ENCODE measurements at regions not wholly inside any gene's neighbourhood (a gene's known extent, or its start where the extent isn't known, plus 50 kb on each side); places are given as distances from the start of the nearest gene placed in this dataset.
"Not testable (repeated sequence)": the region's sequence is repeated elsewhere in the genome, so short reads cannot be mapped to it uniquely, and the experiment has no call there.

DNA sequence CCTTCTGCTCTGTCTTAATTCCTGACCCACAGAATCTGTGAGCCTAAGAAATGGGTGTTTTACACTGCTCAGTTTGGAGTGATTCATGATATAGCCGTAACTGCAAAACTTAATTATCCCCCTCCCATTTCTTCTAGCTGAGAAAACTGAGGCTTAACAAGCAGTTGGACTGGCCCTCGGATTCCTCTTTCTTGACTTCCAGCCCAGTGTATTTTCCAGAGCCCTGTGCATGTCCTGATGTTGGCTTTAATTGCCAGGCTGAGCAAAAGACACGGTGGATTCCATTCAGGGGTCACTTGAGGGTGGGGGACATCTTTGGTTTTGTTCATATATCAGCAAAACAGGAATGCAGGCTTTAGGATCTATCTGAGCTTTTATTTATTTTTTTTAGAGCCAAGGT is 489.8 kb downstream of the TYW1 start:
- no peak for DNase-seq
- TF ChIP-seq POLR2AphosphoS5 (IDR thresholded peaks at IDR 0.05) = no peak
- no peak overlapping the region for H3K4me3 ChIP-seq
- WGBS, 2 donors = 56 to 63% methylated on average over 3 of the region's 3 CpGs
- no peaks in the 10 kb centered on the region for H3K27me3 ChIP-seq
- H3K36me3 ChIP-seq = no peaks in the 10 kb centered on the region
- H3K27ac ChIP-seq = no peak overlapping the region
- peaks cover 0 to 32% (median 15%) of the 10 kb centered on the region in 4 donors for H3K4me1 ChIP-seq
- peaks cover 0 to 2% (median 0%) of the 10 kb centered on the region in 4 donors for H3K9me3 ChIP-seq
- intact Hi-C loops (cut with DNase I) = loop anchor here (10.0 kb wide), 2 partner anchors 112 to 138 kb away; no protein-coding TSS in a partner anchor

DNA sequence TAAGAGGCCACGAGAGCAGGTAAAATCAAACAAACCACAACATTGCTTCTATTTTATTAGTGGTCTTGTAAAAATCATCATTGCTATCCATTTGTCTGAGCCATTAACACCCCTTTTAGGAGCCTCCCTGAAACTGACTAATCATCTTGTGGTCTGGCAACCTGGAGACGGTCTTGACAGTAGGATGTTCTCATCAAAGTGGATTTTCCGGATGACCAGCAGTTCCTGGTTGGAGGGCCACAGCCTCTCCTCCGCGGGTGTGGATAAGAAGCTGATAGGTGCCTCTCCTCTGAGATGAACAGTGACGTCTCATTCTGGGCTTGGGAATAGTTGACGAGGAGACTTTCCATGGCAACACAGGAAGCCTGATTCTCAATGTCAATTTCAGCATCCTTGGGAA is 490.7 kb downstream of the TYW1 start:
- 48 to 70% methylated on average over 7 of the region's 7 CpGs for WGBS, 2 donors
- peaks cover 0 to 32% (median 15%) of the 10 kb centered on the region in 4 donors for H3K4me1 ChIP-seq
- H3K4me3 ChIP-seq = no peak overlapping the region
- H3K9me3 ChIP-seq = peaks cover 0 to 6% (median 0%) of the 10 kb centered on the region in 4 donors
- intact Hi-C loops (cut with DNase I) = loop anchor here (10.0 kb wide), 2 partner anchors 113 to 137 kb away; no protein-coding TSS in a partner anchor
- no peak overlapping the region for H3K27ac ChIP-seq
- H3K36me3 ChIP-seq = no peaks in the 10 kb centered on the region
- TF ChIP-seq POLR2A (IDR thresholded peaks at IDR 0.05) (no peak), EP300 (IDR thresholded peaks at IDR 0.05) (no peak), POLR2AphosphoS5 (IDR thresholded peaks at IDR 0.05) (no peak)
- no peaks in the 10 kb centered on the region for H3K27me3 ChIP-seq
- DNase-seq = no peak

DNA sequence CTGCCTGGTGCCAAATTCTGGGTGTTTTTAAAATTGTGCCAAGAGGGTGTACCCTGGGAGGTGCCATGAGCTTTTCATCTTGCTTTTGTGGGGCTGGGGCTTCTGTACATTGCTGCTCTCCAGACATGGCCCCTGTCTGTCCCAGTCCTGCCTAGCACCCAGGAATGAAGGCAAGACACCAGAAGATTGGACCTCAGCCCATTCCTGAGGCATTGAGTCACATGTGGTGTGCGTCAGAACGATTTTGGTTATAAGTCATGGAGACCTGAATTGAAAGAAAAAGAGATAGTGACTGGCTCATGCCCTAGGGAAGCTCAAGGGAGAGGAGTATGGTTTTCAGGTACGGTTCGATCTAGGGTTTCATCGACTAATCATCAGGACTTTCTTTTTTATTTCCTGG is 493.2 kb downstream of the TYW1 start:
- H3K4me3 ChIP-seq = no peak overlapping the region
- no peaks in the 10 kb centered on the region for H3K27me3 ChIP-seq
- intact Hi-C loops (cut with DNase I) = loop anchor here (10.0 kb wide), 2 partner anchors 115 to 135 kb away; no protein-coding TSS in a partner anchor
- no peaks in the 10 kb centered on the region for H3K36me3 ChIP-seq
- H3K4me1 ChIP-seq = peaks cover 0 to 22% (median 7%) of the 10 kb centered on the region in 4 donors
- peaks cover 0 to 6% (median 0%) of the 10 kb centered on the region in 4 donors for H3K9me3 ChIP-seq
- DNase-seq = no peak
- WGBS, 2 donors = 93 to 94% methylated on average over 5 of the region's 5 CpGs
- no peak overlapping the region for H3K27ac ChIP-seq
- TF ChIP-seq POLR2A (IDR thresholded peaks at IDR 0.05) (no peak), POLR2AphosphoS5 (IDR thresholded peaks at IDR 0.05) (no peak)
- TF ChIP-seq, protein P1, sequence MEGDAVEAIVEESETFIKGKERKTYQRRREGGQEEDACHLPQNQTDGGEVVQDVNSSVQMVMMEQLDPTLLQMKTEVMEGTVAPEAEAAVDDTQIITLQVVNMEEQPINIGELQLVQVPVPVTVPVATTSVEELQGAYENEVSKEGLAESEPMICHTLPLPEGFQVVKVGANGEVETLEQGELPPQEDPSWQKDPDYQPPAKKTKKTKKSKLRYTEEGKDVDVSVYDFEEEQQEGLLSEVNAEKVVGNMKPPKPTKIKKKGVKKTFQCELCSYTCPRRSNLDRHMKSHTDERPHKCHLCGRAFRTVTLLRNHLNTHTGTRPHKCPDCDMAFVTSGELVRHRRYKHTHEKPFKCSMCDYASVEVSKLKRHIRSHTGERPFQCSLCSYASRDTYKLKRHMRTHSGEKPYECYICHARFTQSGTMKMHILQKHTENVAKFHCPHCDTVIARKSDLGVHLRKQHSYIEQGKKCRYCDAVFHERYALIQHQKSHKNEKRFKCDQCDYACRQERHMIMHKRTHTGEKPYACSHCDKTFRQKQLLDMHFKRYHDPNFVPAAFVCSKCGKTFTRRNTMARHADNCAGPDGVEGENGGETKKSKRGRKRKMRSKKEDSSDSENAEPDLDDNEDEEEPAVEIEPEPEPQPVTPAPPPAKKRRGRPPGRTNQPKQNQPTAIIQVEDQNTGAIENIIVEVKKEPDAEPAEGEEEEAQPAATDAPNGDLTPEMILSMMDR (IDR thresholded peaks at IDR 0.05) = no peak

DNA sequence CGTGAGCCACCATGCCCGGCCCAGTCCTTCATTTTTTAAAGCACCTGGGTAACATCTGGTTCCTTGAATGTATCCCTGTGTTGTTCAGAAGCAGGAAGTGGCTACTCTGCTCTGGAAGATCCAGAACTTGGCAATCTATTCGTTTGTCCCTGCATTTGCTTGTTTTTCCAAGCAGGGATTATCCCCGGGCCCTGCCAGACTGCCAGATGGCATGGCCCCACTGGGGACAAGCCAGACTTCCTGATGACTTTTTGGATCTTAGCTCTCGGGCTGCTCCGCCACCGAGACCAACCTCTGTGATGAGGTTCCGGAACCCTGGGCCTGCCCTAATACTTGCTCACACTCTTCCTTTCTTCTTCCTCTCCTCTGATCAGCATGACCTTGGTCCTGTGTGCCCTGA is 496.7 kb downstream of the TYW1 start:
- peaks cover 0 to 19% (median 12%) of the 10 kb centered on the region in 4 donors for H3K4me1 ChIP-seq
- TF ChIP-seq POLR2AphosphoS5 (IDR thresholded peaks at IDR 0.05) = no peak
- TF ChIP-seq EP300 (IDR thresholded peaks at IDR 0.05) = no peak
- TF ChIP-seq POLR2A (IDR thresholded peaks at IDR 0.05) = no peak
- TF ChIP-seq, protein P1 (IDR thresholded peaks at IDR 0.05) = no peak
- H3K27me3 ChIP-seq = no peaks in the 10 kb centered on the region
- H3K4me3 ChIP-seq = no peak overlapping the region
- no peak overlapping the region for H3K27ac ChIP-seq
- H3K36me3 ChIP-seq = no peaks in the 10 kb centered on the region
- WGBS, 2 donors = 78% methylated on average over 8 of the region's 8 CpGs
- H3K9me3 ChIP-seq = peaks cover 0 to 6% (median 0%) of the 10 kb centered on the region in 4 donors
- intact Hi-C loops (cut with DNase I) = no loop called here
- no peak for DNase-seq

DNA sequence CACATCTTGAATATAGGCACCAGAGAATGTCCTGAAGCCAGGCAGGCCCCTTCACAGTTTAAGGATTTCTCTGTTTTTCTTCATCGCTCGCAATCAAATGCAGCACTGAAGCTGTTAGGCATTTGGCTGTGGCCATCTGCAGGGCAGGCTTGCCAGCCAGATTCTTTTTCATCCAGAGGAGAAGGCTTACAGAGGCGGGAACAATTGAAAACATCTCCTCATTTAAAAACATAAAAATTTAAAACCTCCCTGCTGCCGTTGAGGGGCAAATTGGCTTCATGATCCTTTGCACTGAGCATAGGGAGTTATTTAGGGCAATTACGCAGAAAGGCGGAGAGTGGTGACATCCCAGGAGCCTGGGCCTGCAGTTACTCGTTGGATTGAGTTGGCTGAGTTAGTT is 500.0 kb downstream of the TYW1 start:
- H3K27me3 ChIP-seq = no peaks in the 10 kb centered on the region
- WGBS, 2 donors = 67 to 74% methylated on average over 7 of the region's 7 CpGs
- H3K4me3 ChIP-seq = no peak overlapping the region
- TF ChIP-seq, protein P1 (IDR thresholded peaks at IDR 0.05) = no peak
- TF ChIP-seq POLR2AphosphoS5 (IDR thresholded peaks at IDR 0.05) (no peak), EP300 (IDR thresholded peaks at IDR 0.05) (no peak), POLR2A (IDR thresholded peaks at IDR 0.05) (no peak)
- peak overlapping the region in 3 of 4 donors; percentile 40 to 49 (median 46) for H3K27ac ChIP-seq
- H3K36me3 ChIP-seq = no peaks in the 10 kb centered on the region
- intact Hi-C loops (cut with DNase I) = no loop called here
- peaks cover 0 to 3% (median 0%) of the 10 kb centered on the region in 4 donors for H3K9me3 ChIP-seq
- peaks cover 0 to 19% (median 12%) of the 10 kb centered on the region in 4 donors for H3K4me1 ChIP-seq
- DNase-seq = no peak

DNA sequence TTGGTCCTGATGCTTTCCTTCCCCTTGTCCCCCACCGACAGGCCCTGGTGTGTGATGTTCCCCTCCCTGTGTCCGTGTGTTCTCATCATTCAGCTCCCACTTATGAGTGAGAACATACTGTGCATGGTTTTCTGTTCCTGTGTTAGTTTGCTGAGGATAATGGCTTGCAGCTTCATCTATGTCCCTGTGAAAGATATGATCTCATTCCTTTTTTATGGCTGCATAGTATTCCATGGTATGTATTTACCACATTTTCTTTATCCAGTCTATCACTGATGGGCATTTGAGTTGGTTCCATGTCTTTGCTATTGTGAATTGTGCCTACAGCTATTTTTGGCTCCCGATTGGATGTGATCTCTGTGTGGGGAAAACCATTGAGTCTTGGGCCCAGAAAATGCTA is 501.3 kb downstream of the TYW1 start:
- H3K27ac ChIP-seq; intact Hi-C loops (cut with DNase I); H3K36me3 ChIP-seq; H3K27me3 ChIP-seq; H3K4me3 ChIP-seq; DNase-seq; H3K9me3 ChIP-seq: not testable (repeated sequence)
- H3K4me1 ChIP-seq = peaks cover 0 to 19% (median 12%) of the 10 kb centered on the region in 4 donors
- WGBS, 2 donors = 77 to 95% methylated on average over 3 of the region's 3 CpGs
